GM23338 (cell line): ENCODE measurements at regions not wholly inside any gene's neighbourhood (a gene's known extent, or its start where the extent isn't known, plus 50 kb on each side); places are given as distances from the start of the nearest gene placed in this dataset.

Experiments
- CTCF ChIP-seq, 2 experiments: fragments of 200-600 bp in 1 of 2; sonication (generic) in 1 of 2; conservative IDR thresholded peaks; 2 replicates each; pipeline versions ENCODE4 v1.5.1 to v1.6.1; 2016 to 2017; ENCODE audit warnings: antibody characterized with exemption in 2 of 2, low read depth in 2 of 2, mild to moderate bottlenecking in 2 of 2, moderate library complexity in 1 of 2
- EZH2 ChIP-seq: fragments of 200-600 bp; sonication (generic); IDR thresholded peaks from one replicate; pipeline ENCODE4 v1.8.0; 2017; ENCODE audit warnings: antibody characterized with exemption, mild to moderate bottlenecking, low read depth; ENCODE audit not compliant: unreplicated experiment
- EZH2phosphoT487 ChIP-seq: fragments of 200-600 bp; sonication (generic); IDR thresholded peaks from one replicate; pipeline ENCODE4 v1.8.1; 2018; ENCODE audit warnings: antibody characterized with exemption; ENCODE audit not compliant: unreplicated experiment
- JUNB ChIP-seq: IDR thresholded peaks from one replicate; pipeline ENCODE4 v1.6.1; 2016; ENCODE audit warnings: antibody characterized with exemption; ENCODE audit not compliant: unreplicated experiment
- NANOG ChIP-seq: IDR thresholded peaks from 2 replicates; pipeline ENCODE4 v1.6.1; 2016; ENCODE audit warnings: antibody characterized with exemption, borderline replicate concordance
- POLR2AphosphoS5 ChIP-seq: IDR thresholded peaks from 2 replicates; pipeline ENCODE4 v1.6.1; 2016; ENCODE audit warnings: antibody characterized with exemption, low read depth
- REST ChIP-seq: IDR thresholded peaks from one replicate; pipeline ENCODE4 v1.6.1; 2018; ENCODE audit warnings: antibody characterized with exemption; ENCODE audit not compliant: unreplicated experiment
- STAT1 ChIP-seq: IDR thresholded peaks from one replicate; pipeline ENCODE4 v1.6.1; 2016; ENCODE audit warnings: antibody characterized with exemption; ENCODE audit not compliant: unreplicated experiment
- ZNF114 ChIP-seq: fragments of 250-450 bp; sonication (Bioruptor Pico); IDR thresholded peaks from 2 replicates; pipeline ENCODE4 v1.5.0; 2020; ENCODE audit warnings: mild to moderate bottlenecking, moderate library complexity
- ZNF331 ChIP-seq: fragments of 250-450 bp; sonication (Bioruptor Pico); IDR thresholded peaks from 2 replicates; pipeline ENCODE4 v1.5.0; 2020; ENCODE audit warnings: low read depth, mild to moderate bottlenecking, moderate library complexity

- TF ChIP-seq CTCF (conservative IDR thresholded peaks at IDR 0.05; ENCODE audit: low read depth in 2 of 2) (no peak), REST (no peak), POLR2AphosphoS5 (no peak), EZH2 (no peak), JUNB (no peak), EZH2phosphoT487 (no peak), ZNF114 (no peak), NANOG (no peak), ZNF331 (CRISPR knock-in tag) (no peak), STAT1 (no peak)
These were observed 489.6 kb downstream of the KLF5 start for GRCh38 chr13:73548449-73548848.
